Lower lobe of right lung (tissue), 2 donors: ENCODE measurements at regions not wholly inside any gene's neighbourhood (a gene's known extent, or its start where the extent isn't known, plus 50 kb on each side); places are given as distances from the start of the nearest gene placed in this dataset.

Source experiments
- ATAC-seq, 2 donors: fragments of 200-7000 bp; cut with Tn5 transposase; one replicate each; pipeline ENCODE4 v1.9.1; 2020 to 2022; ENCODE audit warnings: mild to moderate bottlenecking in 2 of 2, moderate library complexity in 2 of 2
- DNase-seq: peaks from one replicate; pipeline ENCODE4 v3.0.0-alpha.2; 2020
- H3K27ac ChIP-seq: fragments of 200-600 bp; one replicate; pipeline ENCODE4 v1.8.0; 2022
- H3K27me3 ChIP-seq: fragments of 200-600 bp; one replicate; pipeline ENCODE4 v1.8.0; 2022; ENCODE audit warnings: low read depth
- H3K36me3 ChIP-seq: fragments of 200-600 bp; one replicate; pipeline ENCODE4 v1.8.0; 2022; ENCODE audit warnings: mild to moderate bottlenecking
- H3K4me1 ChIP-seq: fragments of 200-600 bp; one replicate; pipeline ENCODE4 v1.8.0; 2022
- H3K4me3 ChIP-seq: fragments of 200-600 bp; one replicate; pipeline ENCODE4 v1.8.0; 2022; ENCODE audit warnings: mild to moderate bottlenecking
- H3K9me3 ChIP-seq: fragments of 200-600 bp; one replicate; pipeline ENCODE4 v1.8.0; 2022
- CTCF ChIP-seq: fragments of 200-600 bp; IDR thresholded peaks from one replicate; pipeline ENCODE4 v1.8.0; 2022; ENCODE audit warnings: antibody characterized with exemption, mild to moderate bottlenecking
- intact Hi-C: fragments of 100-400 bp; cut with DNase I; formaldehyde crosslinking; loops from one replicate; pipeline ENCODE4 v1.11.0; 2022
- donor health status: DM: no; HTN: yes; CAD: no; lungs with severe emphysema.

- no peak for DNase-seq
These were observed 205.0 kb downstream of the CWF19L2 start for GRCh38 chr11:107252429-107253161.

GRCh38 chr11:107251298-107251697 is 206.3 kb downstream of the CWF19L2 start:
- Histone ChIP-seq H3K4me3 (no peak overlapping the region), H3K4me1 (no peaks in the 10 kb centered on the region), H3K9me3 (no peaks in the 10 kb centered on the region), H3K36me3 (no peaks in the 10 kb centered on the region), H3K27ac (no peak overlapping the region), H3K27me3 (peaks cover 3% of the 10 kb centered on the region)
- TF ChIP-seq CTCF = no peak
- intact Hi-C loops = no loop called here
- peak; percentile 64 to 68 for ATAC-seq
- DNase-seq = no peak

More at GRCh38 chr11:107252429-107253161, 205.0 kb downstream of the CWF19L2 start:
- Histone ChIP-seq H3K4me1 (no peaks in the 10 kb centered on the region), H3K4me3 (no peak overlapping the region), H3K27me3 (peaks cover 3% of the 10 kb centered on the region), H3K9me3 (no peaks in the 10 kb centered on the region), H3K27ac (no peak overlapping the region), H3K36me3 (no peaks in the 10 kb centered on the region)
- no peak for TF ChIP-seq CTCF
- ATAC-seq = no peak
- intact Hi-C loops = no loop called here

GRCh38 chr11:107250017-107250416 is 207.6 kb downstream of the CWF19L2 start:
- H3K27me3 ChIP-seq = peaks cover 3% of the 10 kb centered on the region
- DNase-seq = no peak
- H3K27ac ChIP-seq = no peak overlapping the region
- intact Hi-C loops = no loop called here
- no peaks in the 10 kb centered on the region for H3K9me3 ChIP-seq
- ATAC-seq = no peak
- TF ChIP-seq CTCF = no peak
- no peak overlapping the region for H3K4me3 ChIP-seq
- H3K4me1 ChIP-seq = no peaks in the 10 kb centered on the region
- H3K36me3 ChIP-seq = no peaks in the 10 kb centered on the region

GRCh38 chr11:107249054-107249453 is 208.6 kb downstream of the CWF19L2 start:
- Histone ChIP-seq H3K9me3 (no peaks in the 10 kb centered on the region), H3K36me3 (no peaks in the 10 kb centered on the region), H3K27ac (no peak overlapping the region), H3K4me3 (no peak overlapping the region), H3K4me1 (no peaks in the 10 kb centered on the region), H3K27me3 (peaks cover under 1% of the 10 kb centered on the region)
- ATAC-seq = no peak
- DNase-seq = no peak
- intact Hi-C loops = no loop called here
- no peak for TF ChIP-seq CTCF

GRCh38 chr11:107247167-107247861 is 210.3 kb downstream of the CWF19L2 start:
- no peaks in the 10 kb centered on the region for H3K4me1 ChIP-seq
- ATAC-seq = no peak
- H3K36me3 ChIP-seq = no peaks in the 10 kb centered on the region
- H3K4me3 ChIP-seq = no peak overlapping the region
- H3K9me3 ChIP-seq = no peaks in the 10 kb centered on the region
- DNase-seq = no peak
- intact Hi-C loops = no loop called here
- TF ChIP-seq CTCF = no peak
- no peak overlapping the region for H3K27ac ChIP-seq
- no peaks in the 10 kb centered on the region for H3K27me3 ChIP-seq
